ENCODE measurements at regions not wholly inside any gene's neighbourhood (a gene's known extent, or its start where the extent isn't known, plus 50 kb on each side); places are given as distances from the start of the nearest gene placed in this dataset.

- TF ChIP-seq CTCF (IDR thresholded peaks at IDR 0.05; ENCODE audit: low read depth, low read length) (no peak), EZH2phosphoT487 (IDR thresholded peaks at IDR 0.05; ENCODE audit: low read depth) (no peak)
Measured at GRCh38 chr5:145129797-145130196, 705.3 kb downstream of the PRELID2 start.
